ENCODE measurements at regions not wholly inside any gene's neighbourhood (a gene's known extent, or its start where the extent isn't known, plus 50 kb on each side); places are given as distances from the start of the nearest gene placed in this dataset.
"Not testable (repeated sequence)": the region's sequence is repeated elsewhere in the genome, so short reads cannot be mapped to it uniquely, and the experiment has no call there.

GRCh38 chrX:46117234-46117633 lies 428.0 kb downstream of the ZNF674 start:
- TF ChIP-seq CTCF (conservative IDR thresholded peaks at IDR 0.05; ENCODE audit: low read depth): no peak
- CTCF ChIA-PET: no interaction called here
- no peak for DNase-seq (ENCODE audit: low spot score)
- POLR2A ChIA-PET (ENCODE audit: low non-redundant PET): no interaction called here
- no peak overlapping the region for H3K27ac ChIP-seq

GRCh38 chrX:46087310-46087709 lies 457.9 kb downstream of the ZNF674 start:
- DNase-seq (ENCODE audit: low spot score); H3K27ac ChIP-seq; CTCF ChIA-PET; POLR2A ChIA-PET (ENCODE audit: low non-redundant PET): not testable (repeated sequence)

GRCh38 chrX:46080121-46080520 lies 465.1 kb downstream of the ZNF674 start:
- POLR2A ChIA-PET (ENCODE audit: low non-redundant PET); DNase-seq (ENCODE audit: low spot score); H3K27ac ChIP-seq: not testable (repeated sequence)
- CTCF ChIA-PET: interaction anchor here (0.7 kb wide), 1 partner anchor 40 kb away, joined by 4 read pairs; no protein-coding TSS in a partner anchor

GRCh38 chrX:46072791-46073190 lies 472.4 kb downstream of the ZNF674 start:
- no peak for DNase-seq (ENCODE audit: low spot score)
- ChIA-PET POLR2A (ENCODE audit: low non-redundant PET) (no interaction called here), CTCF (no interaction called here)
- no peak overlapping the region for H3K27ac ChIP-seq
- TF ChIP-seq CTCF (conservative IDR thresholded peaks at IDR 0.05; ENCODE audit: low read depth): no peak

GRCh38 chrX:46072372-46072771 lies 472.8 kb downstream of the ZNF674 start:
- ChIA-PET CTCF (no interaction called here), POLR2A (ENCODE audit: low non-redundant PET) (no interaction called here)
- H3K27ac ChIP-seq: no peak overlapping the region
- no peak for TF ChIP-seq CTCF (conservative IDR thresholded peaks at IDR 0.05; ENCODE audit: low read depth)
- DNase-seq (ENCODE audit: low spot score): no peak

- no peak for DNase-seq (ENCODE audit: low spot score)
- ChIA-PET POLR2A (ENCODE audit: low non-redundant PET) (no interaction called here), CTCF (no interaction called here)
- no peak overlapping the region for H3K27ac ChIP-seq
- no peak for TF ChIP-seq CTCF (conservative IDR thresholded peaks at IDR 0.05; ENCODE audit: low read depth)
These were observed 474.8 kb downstream of the ZNF674 start for GRCh38 chrX:46070421-46070820.

GRCh38 chrX:46059316-46059715 lies 485.9 kb downstream of the ZNF674 start:
- no peak for DNase-seq (ENCODE audit: low spot score)
- ChIA-PET CTCF (interaction anchor here (0.6 kb wide), 1 partner anchor 96 kb away, joined by 4 read pairs; no protein-coding TSS in a partner anchor), POLR2A (ENCODE audit: low non-redundant PET) (no interaction called here)
- H3K27ac ChIP-seq: no peak overlapping the region
- TF ChIP-seq CTCF (conservative IDR thresholded peaks at IDR 0.05; ENCODE audit: low read depth): no peak

GRCh38 chrX:46044486-46044885 lies 500.7 kb downstream of the ZNF674 start:
- POLR2A ChIA-PET (ENCODE audit: low non-redundant PET): no interaction called here
- TF ChIP-seq CTCF (conservative IDR thresholded peaks at IDR 0.05; ENCODE audit: low read depth): no peak

More at GRCh38 chrX:46044486-46044885, 500.7 kb downstream of the ZNF674 start:
- no peak overlapping the region for H3K27ac ChIP-seq
- no peak for DNase-seq (ENCODE audit: low spot score)
- CTCF ChIA-PET: no interaction called here

Data from RWPE1 (cell line).